Motor neuron (in vitro differentiated cells): ENCODE measurements at regions not wholly inside any gene's neighbourhood (a gene's known extent, or its start where the extent isn't known, plus 50 kb on each side); places are given as distances from the start of the nearest gene placed in this dataset.

Source experiments
- ATAC-seq, 8 experiments: fragments of 200-7000 bp; cut with Tn5 transposase; replicated peaks in 6 of 8; 2 replicates each; pipeline ENCODE4 v1.8.0; 2021; ENCODE audit warnings: mild to moderate bottlenecking in 8 of 8, moderate library complexity in 8 of 8
- H3K27ac ChIP-seq, 2 donors: fragments of 250-450 bp; sonication (Bioruptor Pico); 2 replicates each; pipeline ENCODE4 v1.9.0; 2021; ENCODE audit warnings: antibody characterized with exemption in 2 of 2, mild to moderate bottlenecking in 2 of 2, moderate library complexity in 1 of 2
- H3K4me1 ChIP-seq, 2 donors: fragments of 250-450 bp; sonication (Bioruptor Pico); replicated peaks in 1 of 2; 2 replicates each; pipeline ENCODE4 v1.6.1; 2021; ENCODE audit warnings: antibody characterized with exemption in 2 of 2, mild to moderate bottlenecking in 2 of 2, moderate library complexity in 1 of 2
- H3K4me3 ChIP-seq, 5 donors: fragments of 250-450 bp; sonication (Bioruptor Pico); 2 replicates each; pipeline ENCODE4 v1.9.0; 2021; ENCODE audit warnings: antibody characterized with exemption in 5 of 5, mild to moderate bottlenecking in 5 of 5, moderate library complexity in 4 of 5
- WGBS, 10 experiments: fragments of 450-650 bp; shearing (Covaris generic); methylation state at CpG; one replicate each; pipeline ENCODE4 v1.0.0; 2022; 5-methylcytosine and 5-hydroxymethylcytosine counted together
- in situ Hi-C, 9 experiments: fragments of 400-800 bp; cut with MboI; loops; one replicate each; pipeline ENCODE4 v1.15.0; 2021; ENCODE audit warnings: low sequenced_read_pairs in 9 of 9, low pct_unique_long_range_greater_than_20kb in 2 of 9; ENCODE audit not compliant: unreplicated experiment in 9 of 9

- in situ Hi-C loops: no loop called here
- 28 to 100% (median 60%) methylated on average over 1 to 4 of the region's 4 CpGs; no CpG with 5 or more reads in 3 of the 10 experiments for WGBS, 10 experiments
- Histone ChIP-seq H3K4me1 (peaks cover 42 to 54% of the 10 kb centered on the region in 2 donors), H3K4me3 (no peak overlapping the region), H3K27ac (no peak overlapping the region)
- no peak for ATAC-seq
Observed at GRCh38 chr11:92505689-92506088, 281.1 kb downstream of the FAT3 start.

GRCh38 chr11:92506809-92507336 lies 282.3 kb downstream of the FAT3 start:
- ATAC-seq: peak in 7 of 8 experiments; percentile 48 to 96 (median 77)
- Histone ChIP-seq H3K27ac (peak overlapping the region in 1 of 2 donors; percentile 18), H3K4me1 (peaks cover 35 to 45% of the 10 kb centered on the region in 2 donors), H3K4me3 (no peak overlapping the region)
- in situ Hi-C loops: no loop called here
- WGBS, 10 experiments: 3 to 53% (median 21%) methylated on average over 3 to 4 of the region's 4 CpGs

- WGBS, 10 experiments: 44 to 100% (median 87%) methylated on average over 1 of the region's 1 CpG; no CpG with 5 or more reads in 4 of the 10 experiments
- in situ Hi-C loops: no loop called here
- no peak overlapping the region for H3K27ac ChIP-seq
- H3K4me3 ChIP-seq: no peak overlapping the region
- H3K4me1 ChIP-seq: peaks cover 18 to 30% of the 10 kb centered on the region in 2 donors
- no peak for ATAC-seq
Observed at GRCh38 chr11:92510591-92510990, 286.0 kb downstream of the FAT3 start.

- H3K4me1 ChIP-seq: peaks cover 10 to 19% of the 10 kb centered on the region in 2 donors
- ATAC-seq: peak in 5 of 8 experiments; percentile 38 to 49 (median 40)
- no peak overlapping the region for H3K4me3 ChIP-seq
- in situ Hi-C loops: no loop called here
- H3K27ac ChIP-seq: no peak overlapping the region
- WGBS, 10 experiments: 17 to 71% (median 37%) methylated on average over 1 of the region's 1 CpG; no CpG with 5 or more reads in 2 of the 10 experiments
Observed at GRCh38 chr11:92511522-92512203, 287.0 kb downstream of the FAT3 start.

DNA sequence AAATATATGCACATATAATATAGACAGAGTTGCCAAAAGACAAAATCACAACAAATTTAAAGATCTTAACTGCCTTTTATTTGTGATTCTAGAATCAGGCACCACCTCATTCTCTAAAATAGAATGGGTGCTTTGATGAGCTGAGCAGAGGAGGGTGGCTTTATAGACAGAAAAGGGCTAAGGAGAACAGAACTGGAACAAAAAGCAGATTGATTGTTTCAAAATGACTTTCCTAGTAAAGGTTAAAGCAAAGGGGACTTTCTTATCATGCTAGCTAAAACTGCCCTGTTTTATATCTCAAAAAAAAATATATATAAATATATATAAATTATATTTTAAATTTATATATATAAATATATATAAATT lies 287.6 kb downstream of the FAT3 start:
- Histone ChIP-seq H3K4me3 (no peak overlapping the region), H3K4me1 (peaks cover 7 to 14% of the 10 kb centered on the region in 2 donors), H3K27ac (no peak overlapping the region)
- in situ Hi-C loops: no loop called here
- ATAC-seq: no peak

DNA sequence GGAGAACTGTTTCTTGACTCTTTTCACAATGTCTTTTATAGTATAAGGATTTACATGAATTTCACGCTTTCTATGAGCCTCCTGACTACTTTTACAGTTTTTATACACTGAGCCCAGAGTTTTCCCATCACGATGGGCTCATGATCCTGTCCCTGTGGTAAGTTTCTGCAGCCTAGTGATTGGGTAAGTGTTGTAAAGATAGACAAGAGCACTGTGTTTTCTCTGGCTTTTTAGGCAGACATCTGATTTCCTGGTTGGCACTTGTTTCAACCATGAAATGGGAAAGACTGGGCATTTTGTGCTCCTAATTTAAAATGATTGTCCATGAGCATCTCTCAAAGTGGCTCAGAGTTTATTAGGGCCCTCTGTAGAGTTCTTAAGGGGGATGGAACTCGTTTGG lies 299.0 kb downstream of the FAT3 start:
- H3K4me3 ChIP-seq: no peak overlapping the region
- H3K27ac ChIP-seq: no peak overlapping the region
- 0 to 90% (median 68%) methylated on average over 1 to 3 of the region's 3 CpGs; no CpG with 5 or more reads in 2 of the 10 experiments for WGBS, 10 experiments
- ATAC-seq: no peak
- in situ Hi-C loops: no loop called here
- peaks cover 31 to 35% of the 10 kb centered on the region in 2 donors for H3K4me1 ChIP-seq

- H3K27ac ChIP-seq: no peak overlapping the region
- in situ Hi-C loops: no loop called here
- no peak overlapping the region for H3K4me3 ChIP-seq
- H3K4me1 ChIP-seq: peaks cover 32 to 37% of the 10 kb centered on the region in 2 donors
- WGBS, 10 experiments: 21 to 86% (median 55%) methylated on average over 1 to 5 of the region's 5 CpGs; no CpG with 5 or more reads in 3 of the 10 experiments
- peak in 4 of 8 experiments; percentile 15 to 67 (median 62) for ATAC-seq
Observed at GRCh38 chr11:92524542-92524941, 299.9 kb downstream of the FAT3 start.

GRCh38 chr11:92527467-92527866 lies 302.8 kb downstream of the FAT3 start:
- peaks cover 41 to 62% of the 10 kb centered on the region in 2 donors for H3K4me1 ChIP-seq
- H3K27ac ChIP-seq: no peak overlapping the region
- no peak for ATAC-seq
- H3K4me3 ChIP-seq: no peak overlapping the region
- in situ Hi-C loops: loop anchor here in 1 of 9 experiments (25.0 kb wide), 1 partner anchor 140 kb away; no protein-coding TSS in a partner anchor

- Histone ChIP-seq H3K4me1 (peaks cover 36 to 66% of the 10 kb centered on the region in 2 donors), H3K4me3 (no peak overlapping the region), H3K27ac (no peak overlapping the region)
- in situ Hi-C loops: loop anchor here in 1 of 9 experiments (25.0 kb wide), 1 partner anchor 141 kb away; no protein-coding TSS in a partner anchor
- ATAC-seq: no peak
- WGBS, 10 experiments: 0 to 100% (median 85%) methylated on average over 1 to 5 of the region's 6 CpGs
Observed at GRCh38 chr11:92528001-92528400, 303.4 kb downstream of the FAT3 start.

DNA sequence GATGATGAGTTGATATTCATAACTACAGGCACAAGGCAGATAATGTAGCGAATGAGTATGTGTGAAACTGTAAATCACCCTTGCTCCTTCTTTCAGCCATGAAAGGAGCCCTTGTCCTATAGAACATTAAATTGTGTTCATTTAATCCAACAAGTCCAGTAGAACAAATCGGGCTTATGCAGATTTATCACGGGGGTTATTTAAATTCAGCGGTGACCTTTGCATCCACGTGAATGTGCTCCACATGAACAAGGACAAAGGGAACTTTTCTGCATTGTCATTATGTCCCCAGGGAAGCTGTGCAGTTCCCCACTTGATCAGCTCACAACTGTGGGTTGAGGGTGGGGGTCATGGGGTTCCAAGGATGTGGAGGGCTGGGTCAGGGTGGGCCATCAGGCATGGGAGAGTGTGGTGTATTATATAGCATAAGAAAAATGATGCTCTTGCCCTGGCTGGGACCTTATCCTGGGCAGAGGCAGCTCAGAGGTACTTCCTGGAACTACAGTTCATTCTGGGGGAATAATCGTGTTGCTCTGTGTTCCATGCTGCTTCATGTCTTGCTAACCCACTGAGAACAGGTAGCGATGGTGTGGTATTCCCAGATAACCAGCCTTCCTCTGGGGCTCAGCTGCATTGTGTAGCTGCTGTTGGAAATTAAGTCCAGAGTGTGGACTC lies 306.6 kb downstream of the FAT3 start:
- ATAC-seq: peak in 5 of 8 experiments; percentile 32 to 80 (median 73)
- in situ Hi-C loops: loop anchor here in 1 of 9 experiments (25.0 kb wide), 1 partner anchor 144 kb away; no protein-coding TSS in a partner anchor
- Histone ChIP-seq H3K4me3 (no peak overlapping the region), H3K27ac (peak overlapping the region in 1 of 2 donors; percentile 48), H3K4me1 (peaks cover 29 to 56% of the 10 kb centered on the region in 2 donors)
- 24 to 90% (median 37%) methylated on average over 1 to 6 of the region's 7 CpGs for WGBS, 10 experiments

DNA sequence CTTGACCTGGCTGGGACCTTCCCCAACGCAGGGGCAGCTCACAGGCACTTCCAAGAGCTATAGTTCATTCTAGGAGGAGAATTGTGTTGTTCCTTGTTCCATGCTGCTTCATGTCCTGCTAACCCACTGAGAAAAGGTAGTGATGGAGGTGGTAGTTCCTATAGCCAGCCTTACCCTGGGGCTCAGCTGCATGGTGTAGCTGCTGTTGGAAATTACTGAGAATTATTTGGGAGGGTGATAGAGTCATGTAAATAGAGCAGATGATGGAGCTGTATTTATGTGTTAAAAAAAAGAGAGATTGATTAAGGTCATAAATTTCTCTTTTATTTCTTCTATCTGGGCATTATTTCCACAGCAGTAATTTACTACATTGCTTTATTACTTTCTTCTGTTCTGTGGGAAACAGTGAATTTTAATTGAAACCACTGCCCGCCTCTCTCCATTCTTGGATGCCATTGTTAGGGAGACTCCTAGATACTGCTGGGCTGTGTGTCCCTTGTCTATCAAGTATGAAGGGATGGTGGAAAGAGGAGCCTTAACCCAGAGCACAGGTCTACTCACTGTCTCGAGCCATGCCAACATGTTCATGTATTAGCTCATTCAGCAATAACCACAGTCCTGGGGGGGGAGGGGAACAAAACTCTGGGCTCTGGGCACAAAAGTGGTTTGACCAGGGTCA lies 309.2 kb downstream of the FAT3 start:
- no peak overlapping the region for H3K27ac ChIP-seq
- in situ Hi-C loops: loop anchor here in 1 of 9 experiments (25.0 kb wide), 1 partner anchor 146 kb away; no protein-coding TSS in a partner anchor
- H3K4me1 ChIP-seq: peaks cover 38 to 76% of the 10 kb centered on the region in 2 donors
- no peak overlapping the region for H3K4me3 ChIP-seq
- peak in 5 of 8 experiments; percentile 59 to 93 (median 77) for ATAC-seq
- WGBS, 10 experiments: 0 to 54% (median 24%) methylated on average over 1 to 3 of the region's 3 CpGs; no CpG with 5 or more reads in 2 of the 10 experiments

GRCh38 chr11:92536883-92537282 lies 312.3 kb downstream of the FAT3 start:
- Histone ChIP-seq H3K27ac (no peak overlapping the region), H3K4me1 (peaks cover 34 to 71% of the 10 kb centered on the region in 2 donors), H3K4me3 (no peak overlapping the region)
- peak in 5 of 8 experiments; percentile 6 to 56 (median 48) for ATAC-seq
- in situ Hi-C loops: loop anchor here in 1 of 9 experiments (25.0 kb wide), 1 partner anchor 150 kb away; no protein-coding TSS in a partner anchor
- 0 to 77% (median 46%) methylated on average over 1 to 4 of the region's 4 CpGs; no CpG with 5 or more reads in 2 of the 10 experiments for whole genome bisulfite sequencing, 10 experiments
